Right lobe of liver (tissue), 4 donors: ENCODE measurements at regions not wholly inside any gene's neighbourhood (a gene's known extent, or its start where the extent isn't known, plus 50 kb on each side); places are given as distances from the start of the nearest gene placed in this dataset.

ENCODE experiments used
- POLR2A ChIP-seq: fragments of 450-650 bp; IDR thresholded peaks from one replicate; pipeline ENCODE4 v1.6.1; 2017; ENCODE audit warnings: antibody characterized with exemption, mild to moderate bottlenecking
- TF ChIP-seq, protein P1 (sequence below), 4 donors: fragments of 200-600 bp in 3 of 4; fragments of 450-650 bp in 1 of 4; IDR thresholded peaks; one replicate each; pipeline versions ENCODE4 v1.5.1 to v1.8.0; 2016 to 2022; ENCODE audit warnings: antibody characterized with exemption in 4 of 4, mild to moderate bottlenecking in 2 of 4
- donor health status: DM: no; HTN: no; CAD: no.
- donor health status: DM: no; HTN: no; CAD: no.
- donor health status: DM: no; HTN: yes; CAD: no.

DNA sequence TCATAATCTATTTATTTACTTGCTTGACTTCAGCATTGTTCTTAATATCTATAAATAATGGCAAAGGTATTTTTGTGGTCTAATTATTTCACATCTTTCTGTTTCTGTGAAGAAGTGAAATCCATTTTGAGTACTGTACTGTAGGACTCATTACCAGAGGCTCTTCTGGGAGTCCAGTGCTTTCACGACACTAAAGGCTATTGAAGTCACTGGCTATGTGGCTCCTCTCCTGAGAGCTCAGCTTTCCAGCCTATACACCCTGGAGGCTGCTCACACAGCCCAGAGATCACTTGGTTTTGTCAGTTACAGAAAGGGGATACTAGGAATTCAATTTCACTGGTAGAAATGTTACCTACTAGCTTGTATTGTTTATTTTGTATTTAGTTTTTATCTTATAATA lies 547.3 kb downstream of the TAF11L14 start:
- TF ChIP-seq, protein P1, sequence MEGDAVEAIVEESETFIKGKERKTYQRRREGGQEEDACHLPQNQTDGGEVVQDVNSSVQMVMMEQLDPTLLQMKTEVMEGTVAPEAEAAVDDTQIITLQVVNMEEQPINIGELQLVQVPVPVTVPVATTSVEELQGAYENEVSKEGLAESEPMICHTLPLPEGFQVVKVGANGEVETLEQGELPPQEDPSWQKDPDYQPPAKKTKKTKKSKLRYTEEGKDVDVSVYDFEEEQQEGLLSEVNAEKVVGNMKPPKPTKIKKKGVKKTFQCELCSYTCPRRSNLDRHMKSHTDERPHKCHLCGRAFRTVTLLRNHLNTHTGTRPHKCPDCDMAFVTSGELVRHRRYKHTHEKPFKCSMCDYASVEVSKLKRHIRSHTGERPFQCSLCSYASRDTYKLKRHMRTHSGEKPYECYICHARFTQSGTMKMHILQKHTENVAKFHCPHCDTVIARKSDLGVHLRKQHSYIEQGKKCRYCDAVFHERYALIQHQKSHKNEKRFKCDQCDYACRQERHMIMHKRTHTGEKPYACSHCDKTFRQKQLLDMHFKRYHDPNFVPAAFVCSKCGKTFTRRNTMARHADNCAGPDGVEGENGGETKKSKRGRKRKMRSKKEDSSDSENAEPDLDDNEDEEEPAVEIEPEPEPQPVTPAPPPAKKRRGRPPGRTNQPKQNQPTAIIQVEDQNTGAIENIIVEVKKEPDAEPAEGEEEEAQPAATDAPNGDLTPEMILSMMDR (IDR thresholded peaks at IDR 0.05), result no peak
- TF ChIP-seq POLR2A, result no peak
